Caco-2 (cell line): ENCODE measurements at regions not wholly inside any gene's neighbourhood (a gene's known extent, or its start where the extent isn't known, plus 50 kb on each side); places are given as distances from the start of the nearest gene placed in this dataset.
"Not testable (repeated sequence)": the region's sequence is repeated elsewhere in the genome, so short reads cannot be mapped to it uniquely, and the experiment has no call there.

Experiments
- BruUV-seq: library from RNA; stranded (reverse); fragments of 400-500 nt; replicated peaks from 2 replicates; lab custom pipeline; 2021; lab: Mats Ljungman, UMichigan
- CTCF ChIA-PET: fragments of 300-600 bp; sonication (Branson Sonifier 250); formaldehyde crosslinking; loops from one replicate; lab custom pipeline; 2022; ENCODE audit warnings: antibody characterized with exemption; lab: Charles Lee
- POLR2A ChIA-PET: fragments of 300-600 bp; sonication (Branson Sonifier 250); formaldehyde crosslinking; loops from one replicate; lab custom pipeline; 2022; ENCODE audit warnings: antibody characterized with exemption; lab: Charles Lee
- DNase-seq, 2 experiments: peaks; one replicate each; pipeline versions ENCODE4 v3.0.0 to v3.0.0-alpha.2; 2020 to 2022
- H3K27me3 ChIP-seq: replicated peaks from 2 replicates; pipeline ENCODE4 v1.6.0; 2011; ENCODE audit warnings: low read length; ENCODE audit not compliant: control insufficient read depth, insufficient read depth
- H3K36me3 ChIP-seq: 2 replicates; pipeline ENCODE4 v1.5.1; 2011; ENCODE audit warnings: low read length; ENCODE audit not compliant: control insufficient read depth, insufficient read depth
- H3K4me1 ChIP-seq: fragments of 250-450 bp; sonication (Bioruptor Pico); 2 replicates; pipeline ENCODE4 v1.5.1; 2020; ENCODE audit warnings: mild to moderate bottlenecking
- H3K4me3 ChIP-seq: 2 replicates; pipeline ENCODE4 v1.5.1; 2011; ENCODE audit warnings: low read depth, mild to moderate bottlenecking, control low read depth, low read length
- H3K9me3 ChIP-seq: fragments of 250-450 bp; sonication (Bioruptor Pico); 2 replicates; pipeline ENCODE4 v1.5.1; 2020; ENCODE audit warnings: mild to moderate bottlenecking, moderate library complexity
- H3K27ac Mint-ChIP-seq: one replicate; pipeline ENCODE4 v1.8.0; 2022; ENCODE audit warnings: mixed read lengths; ENCODE audit not compliant: unreplicated experiment
- H3K27me3 Mint-ChIP-seq: one replicate; pipeline ENCODE4 v1.8.0; 2022; ENCODE audit warnings: mixed read lengths; ENCODE audit not compliant: insufficient read depth, unreplicated experiment
- H3K36me3 Mint-ChIP-seq: one replicate; pipeline ENCODE4 v1.8.0; 2022; ENCODE audit warnings: mild to moderate bottlenecking, mixed read lengths; ENCODE audit not compliant: insufficient read depth, unreplicated experiment
- H3K4me1 Mint-ChIP-seq: one replicate; pipeline ENCODE4 v1.8.0; 2022; ENCODE audit warnings: low read depth, mixed read lengths; ENCODE audit not compliant: unreplicated experiment
- H3K4me3 Mint-ChIP-seq: one replicate; pipeline ENCODE4 v1.8.0; 2022; ENCODE audit warnings: mild to moderate bottlenecking, moderate library complexity, mixed read lengths; ENCODE audit not compliant: unreplicated experiment
- H3K9me3 Mint-ChIP-seq: one replicate; pipeline ENCODE4 v1.8.0; 2022; ENCODE audit warnings: mixed read lengths; ENCODE audit not compliant: unreplicated experiment
- intact Hi-C: fragments of 100-400 bp; cut with micrococcal nuclease; formaldehyde crosslinking; loops from one replicate; pipeline ENCODE4 v1.10.0; 2022; ENCODE audit not compliant: unreplicated experiment

DNA sequence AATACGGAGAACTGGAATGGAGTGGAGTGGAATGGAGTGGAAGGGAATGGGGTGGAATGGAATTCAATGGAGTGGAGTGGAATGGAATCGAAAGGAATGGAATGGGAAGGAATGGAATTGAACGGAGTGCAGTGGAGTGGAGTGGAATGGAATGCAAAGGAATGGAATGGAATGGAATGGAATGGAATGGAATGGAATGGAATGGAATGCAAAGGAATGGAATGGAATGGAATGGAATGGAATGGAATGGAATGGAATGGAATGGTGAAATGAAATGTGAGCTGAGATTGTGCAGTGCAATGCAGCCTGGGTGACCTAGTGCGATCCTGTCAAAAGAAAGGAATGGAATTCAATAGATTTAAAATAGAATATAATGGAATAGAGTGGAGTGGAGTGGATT lies 357.3 kb upstream of the WSB1 start:
- H3K36me3 Mint-ChIP-seq, H3K9me3 Mint-ChIP-seq, H3K27me3 ChIP-seq, H3K9me3 ChIP-seq, H3K4me1 ChIP-seq, BruUV-seq, H3K4me3 Mint-ChIP-seq, DNase-seq, H3K4me3 ChIP-seq, H3K27ac Mint-ChIP-seq, H3K27me3 Mint-ChIP-seq, POLR2A ChIA-PET, intact Hi-C loops, H3K4me1 Mint-ChIP-seq, H3K36me3 ChIP-seq, CTCF ChIA-PET: not testable (repeated sequence)

- H3K27ac Mint-ChIP-seq, H3K4me1 ChIP-seq, DNase-seq, H3K9me3 Mint-ChIP-seq, H3K36me3 Mint-ChIP-seq, POLR2A ChIA-PET, H3K4me1 Mint-ChIP-seq, H3K4me3 Mint-ChIP-seq, H3K36me3 ChIP-seq, H3K27me3 ChIP-seq, H3K9me3 ChIP-seq, BruUV-seq, CTCF ChIA-PET, intact Hi-C loops, H3K4me3 ChIP-seq, H3K27me3 Mint-ChIP-seq: not testable (repeated sequence)
Observed at GRCh38 chr17:26937750-26938322, 356.1 kb upstream of the WSB1 start.

DNA sequence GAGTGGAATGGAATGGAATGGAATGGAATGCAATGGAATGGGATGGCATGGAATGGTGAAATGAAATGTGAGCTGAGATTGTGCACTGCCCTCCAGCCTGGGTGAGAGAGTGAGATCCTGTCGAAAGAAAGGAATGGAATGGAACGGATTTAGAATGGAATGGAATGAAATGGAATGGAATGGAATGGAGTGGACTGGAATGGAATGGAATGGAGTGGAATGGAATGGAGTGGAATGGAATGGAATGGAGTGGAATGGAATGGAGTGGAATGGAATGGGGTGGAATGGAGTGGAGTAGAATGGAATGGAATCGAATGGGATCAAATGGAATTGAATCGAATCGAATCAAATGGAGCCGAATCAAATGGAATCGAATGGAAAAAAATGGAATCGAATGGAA lies 354.2 kb upstream of the WSB1 start:
- intact Hi-C loops, DNase-seq, H3K9me3 ChIP-seq, BruUV-seq, H3K27ac Mint-ChIP-seq, CTCF ChIA-PET, H3K4me3 ChIP-seq, H3K36me3 Mint-ChIP-seq, H3K4me1 ChIP-seq, H3K27me3 ChIP-seq, H3K9me3 Mint-ChIP-seq, H3K4me1 Mint-ChIP-seq, H3K36me3 ChIP-seq, H3K27me3 Mint-ChIP-seq, POLR2A ChIA-PET, H3K4me3 Mint-ChIP-seq: not testable (repeated sequence)

DNA sequence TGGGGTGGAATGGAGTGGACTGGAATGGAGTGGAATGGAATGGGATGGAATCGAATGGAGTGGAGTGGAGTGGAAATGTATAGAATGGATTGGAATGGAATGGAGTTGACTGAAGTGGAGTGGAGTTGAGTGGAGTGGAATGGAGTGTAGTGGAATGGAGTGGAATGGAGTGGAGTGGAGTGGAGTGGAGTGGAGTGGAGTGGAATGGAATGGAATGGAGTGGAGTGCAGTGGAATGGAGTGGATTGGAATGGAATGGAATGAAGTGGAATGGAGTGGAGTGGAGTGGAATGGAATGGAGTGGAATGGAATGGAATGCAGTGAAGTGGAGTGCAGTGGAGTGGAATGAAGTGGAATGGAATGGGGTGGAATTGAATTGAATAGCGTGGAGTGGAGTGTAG lies 353.3 kb upstream of the WSB1 start:
- H3K4me3 ChIP-seq, H3K4me3 Mint-ChIP-seq, H3K36me3 Mint-ChIP-seq, POLR2A ChIA-PET, BruUV-seq, CTCF ChIA-PET, H3K9me3 Mint-ChIP-seq, H3K4me1 Mint-ChIP-seq, H3K4me1 ChIP-seq, H3K27me3 ChIP-seq, DNase-seq, H3K36me3 ChIP-seq, H3K9me3 ChIP-seq, H3K27me3 Mint-ChIP-seq, intact Hi-C loops, H3K27ac Mint-ChIP-seq: not testable (repeated sequence)
